Ascending aorta (tissue), 2 donors: ENCODE measurements at regions not wholly inside any gene's neighbourhood (a gene's known extent, or its start where the extent isn't known, plus 50 kb on each side); places are given as distances from the start of the nearest gene placed in this dataset.

Source experiments
- DNase-seq, 2 donors: peaks; one replicate each; pipeline ENCODE4 v3.0.0-alpha.2; 2019; ENCODE audit warnings: low spot score in 2 of 2
- H3K27ac ChIP-seq, 2 donors: fragments of 200-600 bp; sonication (generic); one replicate each; pipeline ENCODE4 v1.5.1; 2016 to 2017; ENCODE audit warnings: mild to moderate bottlenecking in 1 of 2
- H3K27me3 ChIP-seq: fragments of 200-600 bp; sonication (generic); one replicate; pipeline ENCODE4 v1.5.1; 2017
- H3K36me3 ChIP-seq, 2 donors: fragments of 200-600 bp; sonication (generic); one replicate each; pipeline ENCODE4 v1.5.1; 2016
- H3K4me1 ChIP-seq, 2 donors: fragments of 200-600 bp; sonication (generic); one replicate each; pipeline ENCODE4 v1.5.1; 2016 to 2017; ENCODE audit warnings: mild to moderate bottlenecking in 1 of 2
- H3K4me3 ChIP-seq, 2 donors: fragments of 200-600 bp; sonication (generic); one replicate each; pipeline ENCODE4 v1.5.1; 2016 to 2017; ENCODE audit warnings: mild to moderate bottlenecking in 1 of 2
- H3K9me3 ChIP-seq, 2 donors: fragments of 200-600 bp; sonication (generic); one replicate each; pipeline ENCODE4 v1.5.1; 2016
- intact Hi-C: fragments of 100-400 bp; cut with DNase I; formaldehyde crosslinking; loops from one replicate; pipeline ENCODE4 v1.15.1; 2023
- TF ChIP-seq, protein P1 (sequence below), 3 experiments: fragments of 200-600 bp in 2 of 3; fragments of 450-650 bp in 1 of 3; sonication (generic) in 2 of 3; IDR thresholded peaks; one replicate each; pipeline ENCODE4 v1.5.1; 2016 to 2019; ENCODE audit warnings: antibody characterized with exemption in 3 of 3, mild to moderate bottlenecking in 1 of 3, moderate library complexity in 1 of 3

DNA sequence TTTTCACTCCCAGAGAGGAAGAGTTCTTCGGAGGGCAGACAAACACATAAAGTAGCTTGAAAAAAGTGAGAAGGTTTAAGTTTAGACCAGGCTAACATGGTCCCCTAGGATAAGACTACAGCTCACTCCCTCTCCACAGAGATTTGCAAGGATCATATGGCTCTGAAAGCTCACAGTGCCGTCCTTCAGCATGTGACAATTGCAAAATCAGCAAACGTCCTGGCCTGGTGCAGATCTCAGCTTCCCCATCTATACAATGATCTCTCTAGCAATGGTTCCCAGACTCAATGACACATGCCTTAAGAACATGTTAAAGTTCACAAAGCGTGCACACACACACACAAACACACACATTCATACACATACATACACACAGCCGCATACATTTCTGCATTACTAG is 327.6 kb downstream of the ACTL7B start:
- H3K36me3 ChIP-seq, result no peaks in the 10 kb centered on the region
- DNase-seq, result no peak
- H3K9me3 ChIP-seq, result no peaks in the 10 kb centered on the region
- no peaks in the 10 kb centered on the region for H3K27me3 ChIP-seq
- no peak overlapping the region for H3K27ac ChIP-seq
- no peaks in the 10 kb centered on the region for H3K4me1 ChIP-seq
- H3K4me3 ChIP-seq, result no peak overlapping the region
- intact Hi-C loops, result no loop called here
- TF ChIP-seq, protein P1, sequence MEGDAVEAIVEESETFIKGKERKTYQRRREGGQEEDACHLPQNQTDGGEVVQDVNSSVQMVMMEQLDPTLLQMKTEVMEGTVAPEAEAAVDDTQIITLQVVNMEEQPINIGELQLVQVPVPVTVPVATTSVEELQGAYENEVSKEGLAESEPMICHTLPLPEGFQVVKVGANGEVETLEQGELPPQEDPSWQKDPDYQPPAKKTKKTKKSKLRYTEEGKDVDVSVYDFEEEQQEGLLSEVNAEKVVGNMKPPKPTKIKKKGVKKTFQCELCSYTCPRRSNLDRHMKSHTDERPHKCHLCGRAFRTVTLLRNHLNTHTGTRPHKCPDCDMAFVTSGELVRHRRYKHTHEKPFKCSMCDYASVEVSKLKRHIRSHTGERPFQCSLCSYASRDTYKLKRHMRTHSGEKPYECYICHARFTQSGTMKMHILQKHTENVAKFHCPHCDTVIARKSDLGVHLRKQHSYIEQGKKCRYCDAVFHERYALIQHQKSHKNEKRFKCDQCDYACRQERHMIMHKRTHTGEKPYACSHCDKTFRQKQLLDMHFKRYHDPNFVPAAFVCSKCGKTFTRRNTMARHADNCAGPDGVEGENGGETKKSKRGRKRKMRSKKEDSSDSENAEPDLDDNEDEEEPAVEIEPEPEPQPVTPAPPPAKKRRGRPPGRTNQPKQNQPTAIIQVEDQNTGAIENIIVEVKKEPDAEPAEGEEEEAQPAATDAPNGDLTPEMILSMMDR (IDR thresholded peaks at IDR 0.05), result no peak

DNA sequence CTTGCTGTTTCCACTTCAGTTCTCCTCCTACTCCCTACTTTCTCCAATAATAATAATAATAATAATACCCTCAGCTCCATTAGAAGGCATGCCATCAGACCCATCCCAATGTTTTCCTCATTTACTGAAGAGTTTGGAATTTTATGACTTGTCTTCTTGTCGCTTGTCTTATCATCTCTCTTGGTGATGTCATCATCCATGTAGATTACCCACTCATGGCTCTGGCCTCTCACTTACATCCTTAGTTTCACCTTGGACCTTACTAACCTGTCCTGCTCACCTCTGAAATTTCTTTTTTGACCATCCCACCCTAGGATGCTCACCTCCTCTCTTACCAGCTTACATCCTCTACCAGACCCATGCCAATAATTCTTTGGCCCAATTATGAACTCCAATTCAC is 329.3 kb downstream of the ACTL7B start:
- TF ChIP-seq, protein P1 (IDR thresholded peaks at IDR 0.05), result no peak

DNA sequence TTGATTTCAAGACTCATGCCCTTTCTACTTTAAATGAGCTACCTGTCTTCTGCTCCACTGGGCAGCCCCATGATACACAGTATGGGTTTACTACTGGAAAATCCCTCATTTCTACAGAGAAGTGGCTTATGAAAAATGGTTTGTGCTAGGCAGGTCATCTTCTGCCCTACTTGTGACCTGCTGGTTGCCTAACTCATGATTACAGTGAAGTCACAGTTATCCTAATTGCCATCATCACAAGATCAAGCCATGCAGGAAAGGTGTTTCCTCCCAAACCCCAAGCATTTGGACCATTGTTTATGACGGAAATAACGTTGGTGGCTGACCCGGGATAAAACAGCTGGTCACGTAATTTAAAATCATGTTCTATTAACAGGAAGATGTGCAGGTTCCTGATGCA is 330.6 kb downstream of the ACTL7B start:
- DNase-seq, result no peak
- H3K4me1 ChIP-seq, result no peaks in the 10 kb centered on the region
- intact Hi-C loops, result no loop called here

More for the DNA sequence above, 329.3 kb downstream of the ACTL7B start:
- intact Hi-C loops, result no loop called here
- no peaks in the 10 kb centered on the region for H3K4me1 ChIP-seq
- H3K27me3 ChIP-seq, result no peaks in the 10 kb centered on the region
- H3K4me3 ChIP-seq, result no peak overlapping the region
- no peak for DNase-seq
- no peaks in the 10 kb centered on the region for H3K9me3 ChIP-seq
- no peak overlapping the region for H3K27ac ChIP-seq
- H3K36me3 ChIP-seq, result no peaks in the 10 kb centered on the region

DNA sequence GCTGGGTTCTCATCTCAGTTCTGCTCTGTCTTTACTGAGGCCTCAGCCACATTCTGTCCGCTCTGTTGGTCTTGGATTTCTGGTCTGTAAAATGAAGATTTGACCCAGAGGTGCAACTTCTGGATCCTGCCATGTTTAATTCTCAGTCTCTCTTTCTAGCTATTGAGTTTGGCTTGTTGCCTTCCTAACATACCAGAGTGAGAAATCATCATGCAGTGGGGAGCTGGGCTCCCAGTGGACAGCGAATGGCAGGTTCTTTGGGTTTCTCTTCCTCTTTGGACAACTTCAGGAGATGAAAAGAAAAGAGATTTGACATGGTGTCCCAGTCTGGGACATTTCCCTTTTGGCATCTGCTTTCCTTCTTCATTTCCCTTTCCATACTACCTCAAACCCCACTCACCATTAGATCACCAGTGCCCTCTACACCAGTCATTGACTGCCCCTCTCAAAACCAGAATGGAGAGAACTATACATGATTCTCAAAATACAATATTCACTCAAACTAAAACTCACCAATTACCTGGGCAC is 334.7 kb downstream of the ACTL7B start:
- TF ChIP-seq, protein P1 (IDR thresholded peaks at IDR 0.05), result no peak
- intact Hi-C loops, result no loop called here
- no peak overlapping the region for H3K27ac ChIP-seq
- DNase-seq, result no peak
- H3K4me3 ChIP-seq, result no peak overlapping the region
- no peaks in the 10 kb centered on the region for H3K36me3 ChIP-seq
- H3K4me1 ChIP-seq, result no peaks in the 10 kb centered on the region
- H3K27me3 ChIP-seq, result no peaks in the 10 kb centered on the region
- H3K9me3 ChIP-seq, result no peaks in the 10 kb centered on the region

More for the DNA sequence above, 330.6 kb downstream of the ACTL7B start:
- no peaks in the 10 kb centered on the region for H3K36me3 ChIP-seq
- no peaks in the 10 kb centered on the region for H3K9me3 ChIP-seq
- no peaks in the 10 kb centered on the region for H3K27me3 ChIP-seq
- no peak overlapping the region for H3K4me3 ChIP-seq
- TF ChIP-seq, protein P1 (IDR thresholded peaks at IDR 0.05), result no peak
- no peak overlapping the region for H3K27ac ChIP-seq

DNA sequence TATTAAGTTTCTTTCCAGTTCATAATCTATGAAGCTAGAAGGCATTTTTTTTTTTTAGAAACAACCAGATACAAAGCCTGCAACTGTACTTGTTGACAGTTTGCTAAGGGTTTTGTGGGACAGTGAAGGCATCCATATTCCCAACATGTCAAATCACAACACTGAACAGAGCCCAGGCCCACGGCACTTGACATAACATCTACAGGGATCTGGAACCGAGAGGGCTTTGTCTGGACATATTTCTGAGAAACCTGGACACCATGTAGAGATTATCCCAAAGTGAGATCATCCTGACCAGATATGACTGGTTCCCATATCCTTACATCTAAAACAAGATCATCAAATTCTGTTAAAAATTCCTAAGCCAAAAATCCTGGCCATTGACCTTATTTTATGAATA is 336.3 kb downstream of the ACTL7B start:
- Histone ChIP-seq H3K27me3 (no peaks in the 10 kb centered on the region), H3K36me3 (no peaks in the 10 kb centered on the region), H3K4me1 (no peaks in the 10 kb centered on the region), H3K9me3 (no peaks in the 10 kb centered on the region), H3K27ac (no peak overlapping the region), H3K4me3 (no peak overlapping the region)
- intact Hi-C loops, result no loop called here
- no peak for DNase-seq
- TF ChIP-seq, protein P1 (IDR thresholded peaks at IDR 0.05), result no peak
